ENCODE measurements at regions not wholly inside any gene's neighbourhood (a gene's known extent, or its start where the extent isn't known, plus 50 kb on each side); places are given as distances from the start of the nearest gene placed in this dataset.

GRCh38 chr3:6229778-6230410 lies 631.0 kb upstream of the GRM7 start:
- ATAC-seq (ENCODE audit: low read depth in 2 of 2): no peak
- H3K27me3 ChIP-seq (ENCODE audit: control insufficient read depth, insufficient read depth, low read length): no peaks in the 10 kb centered on the region
- Mint-ChIP-seq H3K9me3 (peaks cover 0 to 9% (median 6%) of the 10 kb centered on the region in 7 donors), H3K27ac (no peak overlapping the region), H3K27me3 (no peaks in the 10 kb centered on the region), H3K36me3 (no peaks in the 10 kb centered on the region), H3K4me3 (no peak overlapping the region), H3K4me1 (no peaks in the 10 kb centered on the region)
- H3K4me3 ChIP-seq (ENCODE audit: low read depth, low read length): no peak overlapping the region
- H3K27ac ChIP-seq (ENCODE audit: insufficient read depth, low read length, poor library complexity, severe bottlenecking): no peak overlapping the region
- no peaks in the 10 kb centered on the region for H3K4me1 ChIP-seq (ENCODE audit: control insufficient read depth, insufficient read depth, low read length, poor library complexity, severe bottlenecking)
- peaks cover 0 to 2% of the 10 kb centered on the region in 2 experiments for H3K9me3 ChIP-seq (ENCODE audit: control insufficient read depth in 2 of 2, low read length in 2 of 2)
- DNase-seq: no peak
- H3K36me3 ChIP-seq (ENCODE audit: control insufficient read depth, insufficient read depth, low read length): no peaks in the 10 kb centered on the region

- ATAC-seq (ENCODE audit: low read depth in 2 of 2) (no peak), DNase-seq (no peak)
- Mint-ChIP-seq H3K4me3 (no peak overlapping the region), H3K36me3 (no peaks in the 10 kb centered on the region), H3K27me3 (no peaks in the 10 kb centered on the region), H3K27ac (no peak overlapping the region), H3K9me3 (peaks cover 0 to 15% (median 0%) of the 10 kb centered on the region in 7 donors), H3K4me1 (no peaks in the 10 kb centered on the region)
- H3K4me3 ChIP-seq (ENCODE audit: low read depth, low read length): no peak overlapping the region
- H3K27ac ChIP-seq (ENCODE audit: insufficient read depth, low read length, poor library complexity, severe bottlenecking): no peak overlapping the region
- no peaks in the 10 kb centered on the region for H3K4me1 ChIP-seq (ENCODE audit: control insufficient read depth, insufficient read depth, low read length, poor library complexity, severe bottlenecking)
- peaks cover 0 to 4% of the 10 kb centered on the region in 2 experiments for H3K9me3 ChIP-seq (ENCODE audit: control insufficient read depth in 2 of 2, low read length in 2 of 2)
- no peaks in the 10 kb centered on the region for H3K27me3 ChIP-seq (ENCODE audit: control insufficient read depth, insufficient read depth, low read length)
- H3K36me3 ChIP-seq (ENCODE audit: control insufficient read depth, insufficient read depth, low read length): no peaks in the 10 kb centered on the region
These were observed 618.8 kb upstream of the GRM7 start for GRCh38 chr3:6242104-6242503.

GRCh38 chr3:6248528-6248927 lies 612.4 kb upstream of the GRM7 start:
- Mint-ChIP-seq H3K36me3 (no peaks in the 10 kb centered on the region), H3K9me3 (peaks cover 4 to 9% (median 6%) of the 10 kb centered on the region in 7 donors), H3K27me3 (no peaks in the 10 kb centered on the region), H3K27ac (no peak overlapping the region), H3K4me3 (no peak overlapping the region), H3K4me1 (no peaks in the 10 kb centered on the region)
- no peaks in the 10 kb centered on the region for H3K27me3 ChIP-seq (ENCODE audit: control insufficient read depth, insufficient read depth, low read length)
- no peaks in the 10 kb centered on the region for H3K36me3 ChIP-seq (ENCODE audit: control insufficient read depth, insufficient read depth, low read length)
- H3K9me3 ChIP-seq (ENCODE audit: control insufficient read depth in 2 of 2, low read length in 2 of 2): no peaks in the 10 kb centered on the region
- ATAC-seq (ENCODE audit: low read depth in 2 of 2) (no peak), DNase-seq (no peak)
- H3K27ac ChIP-seq (ENCODE audit: insufficient read depth, low read length, poor library complexity, severe bottlenecking): no peak overlapping the region
- H3K4me3 ChIP-seq (ENCODE audit: low read depth, low read length): no peak overlapping the region
- H3K4me1 ChIP-seq (ENCODE audit: control insufficient read depth, insufficient read depth, low read length, poor library complexity, severe bottlenecking): no peaks in the 10 kb centered on the region

GRCh38 chr3:6249679-6250078 lies 611.2 kb upstream of the GRM7 start:
- Mint-ChIP-seq H3K27me3 (no peaks in the 10 kb centered on the region), H3K9me3 (peaks cover 4 to 17% (median 7%) of the 10 kb centered on the region in 7 donors), H3K36me3 (no peaks in the 10 kb centered on the region), H3K4me3 (no peak overlapping the region), H3K27ac (no peak overlapping the region), H3K4me1 (no peaks in the 10 kb centered on the region)
- no peak for DNase-seq
- no peak overlapping the region for H3K4me3 ChIP-seq (ENCODE audit: low read depth, low read length)
- H3K4me1 ChIP-seq (ENCODE audit: control insufficient read depth, insufficient read depth, low read length, poor library complexity, severe bottlenecking): no peaks in the 10 kb centered on the region
- peaks cover 0 to 1% of the 10 kb centered on the region in 2 experiments for H3K9me3 ChIP-seq (ENCODE audit: control insufficient read depth in 2 of 2, low read length in 2 of 2)
- no peaks in the 10 kb centered on the region for H3K27me3 ChIP-seq (ENCODE audit: control insufficient read depth, insufficient read depth, low read length)
- ATAC-seq (ENCODE audit: low read depth in 2 of 2): no peak
- H3K27ac ChIP-seq (ENCODE audit: insufficient read depth, low read length, poor library complexity, severe bottlenecking): no peak overlapping the region
- no peaks in the 10 kb centered on the region for H3K36me3 ChIP-seq (ENCODE audit: control insufficient read depth, insufficient read depth, low read length)

- H3K4me3 ChIP-seq (ENCODE audit: low read depth, low read length): no peak overlapping the region
- no peak for ATAC-seq (ENCODE audit: low read depth in 2 of 2)
- H3K4me1 ChIP-seq (ENCODE audit: control insufficient read depth, insufficient read depth, low read length, poor library complexity, severe bottlenecking): no peaks in the 10 kb centered on the region
- H3K36me3 ChIP-seq (ENCODE audit: control insufficient read depth, insufficient read depth, low read length): no peaks in the 10 kb centered on the region
- Mint-ChIP-seq H3K36me3 (no peaks in the 10 kb centered on the region), H3K27me3 (no peaks in the 10 kb centered on the region), H3K4me1 (no peaks in the 10 kb centered on the region), H3K4me3 (no peak overlapping the region), H3K27ac (no peak overlapping the region), H3K9me3 (peaks cover 4 to 20% (median 7%) of the 10 kb centered on the region in 7 donors)
- H3K27me3 ChIP-seq (ENCODE audit: control insufficient read depth, insufficient read depth, low read length): no peaks in the 10 kb centered on the region
- H3K9me3 ChIP-seq (ENCODE audit: control insufficient read depth in 2 of 2, low read length in 2 of 2): peaks cover 0 to 1% of the 10 kb centered on the region in 2 experiments
- no peak for DNase-seq
- no peak overlapping the region for H3K27ac ChIP-seq (ENCODE audit: insufficient read depth, low read length, poor library complexity, severe bottlenecking)
These were observed 610.7 kb upstream of the GRM7 start for GRCh38 chr3:6250167-6250566.

GRCh38 chr3:6251612-6252400 lies 609.1 kb upstream of the GRM7 start:
- H3K4me1 ChIP-seq (ENCODE audit: control insufficient read depth, insufficient read depth, low read length, poor library complexity, severe bottlenecking): no peaks in the 10 kb centered on the region
- Mint-ChIP-seq H3K27me3 (no peaks in the 10 kb centered on the region), H3K4me3 (no peak overlapping the region), H3K27ac (no peak overlapping the region), H3K4me1 (no peaks in the 10 kb centered on the region), H3K36me3 (no peaks in the 10 kb centered on the region), H3K9me3 (peaks cover 5 to 29% (median 10%) of the 10 kb centered on the region in 7 donors)
- peaks cover 0 to 1% of the 10 kb centered on the region in 2 experiments for H3K9me3 ChIP-seq (ENCODE audit: control insufficient read depth in 2 of 2, low read length in 2 of 2)
- no peak overlapping the region for H3K27ac ChIP-seq (ENCODE audit: insufficient read depth, low read length, poor library complexity, severe bottlenecking)
- no peaks in the 10 kb centered on the region for H3K36me3 ChIP-seq (ENCODE audit: control insufficient read depth, insufficient read depth, low read length)
- DNase-seq (no peak), ATAC-seq (ENCODE audit: low read depth in 2 of 2) (no peak)
- no peaks in the 10 kb centered on the region for H3K27me3 ChIP-seq (ENCODE audit: control insufficient read depth, insufficient read depth, low read length)
- H3K4me3 ChIP-seq (ENCODE audit: low read depth, low read length): no peak overlapping the region

GRCh38 chr3:6254490-6254889 lies 606.4 kb upstream of the GRM7 start:
- Histone ChIP-seq H3K36me3 (ENCODE audit: control insufficient read depth, insufficient read depth, low read length) (no peaks in the 10 kb centered on the region), H3K27me3 (ENCODE audit: control insufficient read depth, insufficient read depth, low read length) (no peaks in the 10 kb centered on the region), H3K4me1 (ENCODE audit: control insufficient read depth, insufficient read depth, low read length, poor library complexity, severe bottlenecking) (no peaks in the 10 kb centered on the region), H3K27ac (ENCODE audit: insufficient read depth, low read length, poor library complexity, severe bottlenecking) (no peak overlapping the region), H3K9me3 (ENCODE audit: control insufficient read depth in 2 of 2, low read length in 2 of 2) (peaks cover 0 to 1% of the 10 kb centered on the region in 2 experiments), H3K4me3 (ENCODE audit: low read depth, low read length) (no peak overlapping the region)
- no peaks in the 10 kb centered on the region for H3K36me3 Mint-ChIP-seq
- ATAC-seq (ENCODE audit: low read depth in 2 of 2) (no peak), DNase-seq (no peak)
- no peaks in the 10 kb centered on the region for H3K4me1 Mint-ChIP-seq
- H3K27ac Mint-ChIP-seq: no peak overlapping the region
- H3K27me3 Mint-ChIP-seq: no peaks in the 10 kb centered on the region
- peaks cover 5 to 31% (median 13%) of the 10 kb centered on the region in 7 donors for H3K9me3 Mint-ChIP-seq
- no peak overlapping the region for H3K4me3 Mint-ChIP-seq

- H3K36me3 Mint-ChIP-seq: no peaks in the 10 kb centered on the region
- Histone ChIP-seq H3K9me3 (ENCODE audit: control insufficient read depth in 2 of 2, low read length in 2 of 2) (peaks cover 0 to 1% of the 10 kb centered on the region in 2 experiments), H3K27me3 (ENCODE audit: control insufficient read depth, insufficient read depth, low read length) (no peaks in the 10 kb centered on the region), H3K4me3 (ENCODE audit: low read depth, low read length) (no peak overlapping the region), H3K36me3 (ENCODE audit: control insufficient read depth, insufficient read depth, low read length) (no peaks in the 10 kb centered on the region), H3K4me1 (ENCODE audit: control insufficient read depth, insufficient read depth, low read length, poor library complexity, severe bottlenecking) (no peaks in the 10 kb centered on the region), H3K27ac (ENCODE audit: insufficient read depth, low read length, poor library complexity, severe bottlenecking) (no peak overlapping the region)
- ATAC-seq (ENCODE audit: low read depth in 2 of 2) (no peak), DNase-seq (no peak)
- no peak overlapping the region for H3K27ac Mint-ChIP-seq
- H3K9me3 Mint-ChIP-seq: peaks cover 5 to 31% (median 12%) of the 10 kb centered on the region in 7 donors
- no peaks in the 10 kb centered on the region for H3K4me1 Mint-ChIP-seq
- no peak overlapping the region for H3K4me3 Mint-ChIP-seq
- no peaks in the 10 kb centered on the region for H3K27me3 Mint-ChIP-seq
These were observed 605.7 kb upstream of the GRM7 start for GRCh38 chr3:6255229-6255628.

Data from CD4-positive, CD25-positive, alpha-beta regulatory T cell (primary cell).